HL-60/S4 (cell line): ENCODE measurements at regions not wholly inside any gene's neighbourhood (a gene's known extent, or its start where the extent isn't known, plus 50 kb on each side); places are given as distances from the start of the nearest gene placed in this dataset.

Experiments
- in situ Hi-C: fragments of 300-500 bp; cut with MboI; formaldehyde crosslinking; loops from 2 replicates; pipeline ENCODE4 v1.14.3; 2022; ENCODE audit warnings: low sequenced_read_pairs

DNA sequence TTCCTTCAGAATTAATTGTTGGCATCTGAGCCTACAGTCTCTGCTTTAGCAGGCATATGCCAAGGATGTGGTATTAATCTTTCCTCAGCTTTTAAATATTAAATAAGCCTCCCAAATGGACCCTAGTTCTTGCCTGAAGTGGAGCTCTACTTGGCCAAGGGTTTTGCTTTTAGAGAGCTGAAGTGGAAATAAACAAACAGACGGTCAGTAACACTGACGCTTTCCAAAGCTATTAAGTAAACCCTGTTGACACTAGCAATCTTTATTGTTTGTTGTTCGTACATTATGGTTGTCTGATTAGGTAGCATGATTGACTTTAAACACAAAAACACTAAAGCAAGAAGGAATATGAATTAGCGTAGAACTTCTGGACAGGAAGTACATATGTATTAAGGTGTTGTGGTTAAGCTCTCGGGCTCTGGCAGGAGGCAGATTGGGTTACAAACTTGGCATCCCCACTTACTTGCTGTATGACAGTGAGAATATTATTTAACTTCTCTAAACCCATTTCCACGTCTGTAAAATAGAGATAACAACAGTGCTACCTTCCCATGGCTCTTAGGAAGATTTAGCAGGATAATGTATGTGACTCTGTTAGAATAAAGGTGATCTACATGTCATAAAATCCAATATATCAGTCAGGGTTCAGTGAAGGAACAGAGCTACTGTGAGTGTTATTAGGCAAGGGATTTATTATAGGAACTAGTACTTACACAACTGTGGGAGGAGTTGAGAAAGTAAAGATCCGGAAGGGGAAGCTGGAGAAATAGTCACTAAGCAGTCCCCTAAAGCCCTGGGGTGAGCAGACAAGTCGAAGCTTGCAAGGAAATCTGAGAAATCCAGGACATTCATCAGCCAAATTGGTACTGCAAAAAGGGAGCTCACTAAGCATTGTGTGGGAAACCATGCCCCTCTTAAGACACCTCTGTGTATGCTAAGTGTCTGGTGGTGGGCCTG lies 92.2 kb upstream of the ATF7IP start:
- in situ Hi-C loops: loop anchor here (25.0 kb wide), 1 partner anchor 89 kb away; the partner anchor contains the start of gene ATF7IP

DNA sequence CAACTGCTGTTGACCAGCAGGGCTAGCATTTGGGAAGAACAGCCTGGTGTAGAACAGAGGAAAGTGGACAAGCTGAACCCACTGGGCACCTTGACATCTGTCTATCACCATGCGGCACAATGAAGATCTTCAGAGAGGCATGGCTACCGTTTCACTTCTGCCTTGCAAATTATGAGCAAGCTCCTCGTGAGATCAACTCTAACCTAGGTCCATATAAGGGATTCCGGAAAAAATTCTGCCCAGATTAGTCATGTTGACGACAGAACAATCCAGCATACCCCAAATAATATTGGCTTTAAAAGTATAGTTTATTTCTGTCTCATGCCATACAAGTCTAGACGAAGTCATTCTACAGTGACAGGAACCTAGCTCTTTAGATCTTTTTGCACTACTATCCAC lies 91.6 kb upstream of the ATF7IP start:
- in situ Hi-C loops: loop anchor here (25.0 kb wide), 1 partner anchor 88 kb away; the partner anchor contains the start of gene ATF7IP

DNA sequence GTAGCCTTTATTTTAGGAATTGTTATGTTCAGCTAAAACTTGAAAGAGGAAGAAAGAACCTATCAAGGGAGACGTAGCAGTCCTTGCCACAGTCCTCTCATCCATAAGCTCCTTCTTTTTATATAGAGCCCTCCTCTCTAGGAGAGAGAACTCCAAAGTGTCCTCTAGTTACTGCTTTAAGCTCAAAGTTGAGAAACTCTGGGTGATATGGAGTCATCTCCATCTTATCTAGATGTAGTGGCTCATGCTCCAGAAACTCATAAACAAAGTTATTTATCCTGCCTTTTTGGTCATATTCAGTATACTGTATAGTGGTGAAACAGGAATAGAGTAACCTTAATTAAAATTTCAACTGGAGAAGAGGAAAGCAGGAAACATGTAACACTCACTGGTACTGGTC lies 90.4 kb upstream of the ATF7IP start:
- in situ Hi-C loops: no loop called here

DNA sequence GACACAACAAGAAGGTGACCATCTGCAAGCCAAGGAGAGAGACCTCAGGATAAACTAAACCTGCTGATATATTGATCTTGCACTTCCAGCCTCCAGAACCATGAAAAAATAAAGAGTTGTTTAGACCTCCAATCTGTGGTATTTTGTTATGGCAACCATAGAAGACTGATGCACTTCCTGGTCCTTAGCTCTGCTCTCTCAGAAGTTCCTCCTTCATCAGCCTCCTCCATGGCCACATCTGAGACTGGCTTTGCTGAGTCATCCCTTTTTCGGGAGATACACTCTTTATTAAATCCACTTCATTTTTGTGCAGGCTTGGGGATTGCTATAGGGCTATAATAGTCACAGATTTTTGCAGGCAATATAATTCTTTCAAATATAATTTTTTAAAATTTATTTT lies 89.6 kb upstream of the ATF7IP start:
- in situ Hi-C loops: no loop called here

DNA sequence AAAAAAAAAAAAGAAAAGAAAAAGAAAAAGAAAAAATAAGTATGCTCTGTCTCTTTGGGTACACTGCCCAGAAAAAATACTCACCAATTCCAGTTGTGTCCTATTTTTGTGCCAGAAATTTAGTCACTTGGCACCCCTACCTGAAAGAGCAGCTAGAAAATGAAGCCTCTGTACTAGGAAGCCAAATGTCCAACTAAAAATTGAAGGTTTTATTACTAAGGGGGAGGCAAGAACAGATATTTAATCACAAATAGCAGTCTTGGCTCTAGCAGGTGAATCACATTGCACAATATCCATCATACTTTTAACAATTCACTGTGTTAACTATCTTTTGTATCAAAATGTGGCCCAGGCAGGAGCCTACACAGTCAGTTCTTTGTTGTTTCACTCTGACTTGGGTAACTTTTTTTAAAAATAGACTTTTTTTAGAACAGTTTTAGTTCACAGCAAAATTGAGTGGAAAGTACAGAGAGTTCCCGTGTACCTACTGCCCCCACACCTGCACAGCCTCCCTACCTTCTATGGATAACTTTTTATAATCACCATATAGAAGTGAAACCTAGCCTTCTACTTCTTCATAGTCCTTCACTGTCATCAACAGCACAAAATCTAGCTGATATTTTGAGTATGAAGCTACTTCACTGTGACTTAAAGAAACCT lies 87.1 kb upstream of the ATF7IP start:
- in situ Hi-C loops: no loop called here

DNA sequence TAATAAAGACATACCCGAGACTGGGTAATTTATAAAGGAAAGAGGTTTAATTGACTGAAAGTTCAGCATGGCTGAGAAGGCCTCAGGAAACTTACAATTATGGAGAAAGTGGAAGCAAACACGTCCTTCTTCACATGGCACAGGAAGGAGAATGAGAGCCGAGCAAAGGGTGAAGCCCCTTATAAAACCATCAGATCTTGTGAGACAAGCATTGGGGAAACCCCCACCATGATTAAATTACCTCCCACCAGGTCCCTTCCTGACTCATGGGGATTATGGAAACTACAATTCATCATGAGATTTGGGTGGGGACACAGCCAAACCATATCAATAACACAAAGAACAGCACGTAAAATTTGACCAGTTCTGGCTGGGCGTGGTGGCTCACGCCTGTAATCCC lies 85.6 kb upstream of the ATF7IP start:
- in situ Hi-C loops: no loop called here

DNA sequence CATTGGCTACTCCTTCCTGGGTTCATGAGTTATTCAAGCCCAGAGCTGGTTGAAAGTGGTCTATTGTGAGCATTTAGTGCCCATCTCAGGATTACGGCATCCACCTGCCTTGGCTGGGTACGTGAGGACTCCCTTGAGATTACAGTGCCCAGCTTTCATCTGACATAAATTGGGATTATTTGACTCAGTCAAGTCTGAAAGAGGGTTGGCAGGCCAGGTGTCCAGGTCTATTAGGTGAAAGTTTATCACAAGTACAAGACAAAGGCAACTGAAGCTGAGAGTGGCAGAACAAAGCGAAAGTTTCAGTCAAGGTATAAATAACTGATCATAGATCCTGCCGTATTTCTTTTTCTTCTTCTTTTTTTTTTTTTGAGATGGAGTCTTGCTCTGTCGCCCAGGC lies 84.6 kb upstream of the ATF7IP start:
- in situ Hi-C loops: no loop called here

DNA sequence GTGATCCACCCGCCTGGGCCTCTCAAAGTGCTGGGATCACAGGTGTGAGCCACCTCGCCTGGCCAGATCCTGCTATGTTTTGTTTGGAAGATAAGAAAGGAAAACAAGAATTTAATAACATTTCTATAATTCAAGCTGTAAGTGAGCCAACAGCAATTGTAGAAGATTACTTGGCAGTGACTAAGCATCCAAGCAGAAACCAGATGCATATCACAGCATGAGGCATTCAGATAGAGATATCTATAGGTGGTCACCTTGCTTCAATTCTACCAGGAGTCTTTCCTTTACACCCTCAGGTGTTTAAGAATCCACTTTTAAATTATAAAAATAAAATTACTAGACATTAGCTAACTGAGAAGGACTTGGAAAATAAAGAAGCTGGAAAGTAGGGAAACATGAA lies 83.9 kb upstream of the ATF7IP start:
- in situ Hi-C loops: no loop called here

DNA sequence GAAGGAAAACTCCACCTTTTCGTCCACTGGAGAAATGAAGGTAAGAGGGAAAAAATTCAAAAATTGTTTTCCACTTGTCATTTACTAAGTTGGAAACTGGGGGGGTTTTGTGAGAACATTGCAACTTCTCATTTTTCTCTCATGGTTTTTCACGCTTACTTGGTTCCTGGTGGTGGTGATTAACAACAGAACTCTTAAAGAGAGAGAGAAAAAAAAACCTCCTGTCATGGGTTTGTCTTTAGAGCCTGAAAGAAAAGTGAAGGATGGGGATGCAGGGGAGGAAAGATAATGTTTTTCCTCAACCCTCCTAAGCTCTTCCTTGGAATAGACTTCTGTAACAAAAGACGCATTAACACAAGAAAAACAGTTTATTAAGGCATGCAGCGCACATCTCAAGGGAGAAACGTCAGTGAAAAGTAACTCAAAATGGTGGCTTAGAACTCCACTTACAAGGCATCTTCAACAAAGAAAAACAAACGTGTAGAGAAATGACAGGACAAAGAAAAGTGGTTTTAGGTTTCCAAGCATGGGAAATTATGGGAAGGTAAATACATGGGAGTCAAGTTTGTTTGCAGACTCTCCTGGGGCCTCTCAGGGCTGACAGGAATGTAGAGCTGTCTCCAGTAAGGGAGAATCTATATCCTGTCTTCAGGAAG lies 81.9 kb upstream of the ATF7IP start:
- in situ Hi-C loops: no loop called here

DNA sequence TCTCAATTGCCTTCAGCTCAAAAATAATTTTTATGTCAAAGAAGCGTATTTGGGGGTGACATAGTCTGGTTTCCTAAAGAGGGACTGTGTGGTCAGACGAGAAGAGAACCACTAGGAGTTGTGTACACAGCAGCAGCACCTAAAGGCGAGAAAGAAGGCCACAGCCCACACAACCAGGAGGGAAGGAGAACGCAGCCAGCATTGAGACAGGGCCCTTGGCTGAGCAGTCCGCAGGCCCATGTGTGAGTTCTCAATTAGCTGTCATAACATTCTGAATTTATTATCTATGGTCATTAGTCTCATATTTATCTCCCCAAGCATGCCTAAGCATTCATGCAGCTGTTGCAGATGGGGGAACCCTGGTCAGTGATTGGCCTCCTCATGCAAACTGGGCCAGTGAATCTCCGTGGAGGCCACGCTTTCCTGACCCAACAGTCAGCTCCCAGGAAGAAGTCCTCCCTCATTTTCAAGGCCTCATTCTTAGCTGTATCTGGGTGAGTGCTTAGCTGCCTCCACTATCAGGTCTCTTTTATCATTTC lies 81.2 kb upstream of the ATF7IP start:
- in situ Hi-C loops: no loop called here

DNA sequence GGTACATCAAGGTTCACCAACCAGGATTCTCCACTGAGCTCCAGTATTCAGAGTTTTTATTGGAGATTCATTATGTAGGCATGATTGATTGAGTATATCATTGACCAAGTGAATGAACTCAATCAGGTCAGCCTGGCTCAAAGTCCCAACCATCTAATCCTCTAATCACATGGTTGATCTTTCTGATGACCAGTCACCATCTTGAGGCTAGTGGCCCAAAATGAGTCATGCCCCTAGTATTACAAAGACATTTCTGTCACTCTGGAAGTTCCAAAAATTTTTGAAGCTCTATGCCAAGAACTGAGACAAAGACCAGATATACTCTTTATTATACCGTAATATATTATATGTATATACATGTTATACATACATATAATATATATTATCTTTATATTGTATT lies 75.9 kb upstream of the ATF7IP start:
- in situ Hi-C loops: no loop called here

DNA sequence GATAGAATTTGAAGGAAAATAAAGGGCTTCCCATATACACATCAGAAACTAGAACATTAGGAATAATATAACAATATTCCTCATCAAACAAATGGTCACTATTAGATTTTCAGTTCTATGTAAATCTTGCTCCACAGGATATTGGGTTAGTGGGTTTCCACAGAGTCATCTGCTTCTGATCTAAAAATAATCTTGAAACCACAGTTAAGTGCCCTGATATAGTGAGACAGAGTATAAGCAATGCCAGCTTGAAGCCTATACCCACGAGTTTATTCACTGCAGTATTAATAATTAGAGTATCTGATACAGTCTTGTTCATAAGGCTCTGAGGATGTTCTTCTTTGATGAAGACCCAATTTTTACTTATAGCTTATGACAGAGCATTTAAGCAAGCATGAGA lies 74.5 kb upstream of the ATF7IP start:
- in situ Hi-C loops: no loop called here

DNA sequence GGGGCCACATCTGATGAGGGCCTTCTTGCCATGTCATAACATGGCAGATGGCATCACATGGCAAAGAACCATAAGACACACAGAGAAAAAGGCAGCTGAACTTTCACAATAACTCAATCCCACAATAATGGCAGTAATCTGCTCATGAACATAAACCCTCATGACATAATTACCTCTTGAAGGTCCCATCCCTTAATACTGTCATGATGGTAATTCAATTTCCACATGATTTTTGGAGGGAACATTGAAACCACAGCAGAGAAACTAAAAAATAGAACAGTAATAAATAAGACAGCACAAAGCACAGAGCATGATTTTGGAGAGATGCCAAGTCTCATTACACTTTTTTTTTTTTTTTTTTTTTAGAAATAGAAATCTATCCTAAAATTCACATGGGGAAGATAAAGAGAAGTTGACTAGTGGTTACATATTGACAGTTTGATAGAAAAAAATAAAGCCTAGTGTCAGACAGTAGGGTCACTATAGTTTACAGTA lies 61.8 kb upstream of the ATF7IP start:
- in situ Hi-C loops: no loop called here

DNA sequence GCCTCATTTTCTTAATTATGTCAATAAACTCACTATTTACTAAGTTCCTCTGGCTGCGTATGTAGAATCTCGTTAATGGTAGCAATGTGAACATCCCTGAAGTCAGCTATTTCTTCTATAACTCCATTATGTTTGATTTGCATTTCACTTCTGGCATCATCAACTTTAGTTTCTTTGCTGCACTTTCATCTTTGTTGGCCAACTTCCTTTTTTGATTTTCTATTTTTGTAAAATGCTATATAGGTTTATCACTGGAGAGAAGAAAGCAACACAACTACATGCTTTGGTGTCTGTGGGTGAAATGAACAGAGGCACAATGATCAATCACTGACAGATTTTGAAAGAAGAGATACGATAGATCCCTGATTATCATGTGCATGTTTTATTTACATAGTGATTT lies 58.5 kb upstream of the ATF7IP start:
- in situ Hi-C loops: no loop called here

DNA sequence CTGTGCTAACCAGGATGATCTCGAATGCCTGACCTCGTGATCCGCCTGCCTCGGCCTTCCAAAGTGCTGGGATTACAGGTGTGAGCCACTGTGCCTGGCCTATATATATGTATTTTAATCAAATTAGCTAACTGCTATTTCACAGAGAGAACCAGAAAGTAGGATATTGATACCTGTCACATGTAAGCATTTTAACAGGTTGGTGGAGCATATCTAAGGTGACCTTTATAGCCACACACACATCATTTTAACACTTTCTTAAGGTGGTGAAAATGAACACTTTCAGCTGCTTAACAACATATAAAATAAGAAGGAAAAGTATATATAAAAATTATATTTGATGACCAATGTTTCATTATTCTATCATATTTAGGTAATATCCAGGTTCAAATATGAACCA lies 57.0 kb upstream of the ATF7IP start:
- in situ Hi-C loops: no loop called here

DNA sequence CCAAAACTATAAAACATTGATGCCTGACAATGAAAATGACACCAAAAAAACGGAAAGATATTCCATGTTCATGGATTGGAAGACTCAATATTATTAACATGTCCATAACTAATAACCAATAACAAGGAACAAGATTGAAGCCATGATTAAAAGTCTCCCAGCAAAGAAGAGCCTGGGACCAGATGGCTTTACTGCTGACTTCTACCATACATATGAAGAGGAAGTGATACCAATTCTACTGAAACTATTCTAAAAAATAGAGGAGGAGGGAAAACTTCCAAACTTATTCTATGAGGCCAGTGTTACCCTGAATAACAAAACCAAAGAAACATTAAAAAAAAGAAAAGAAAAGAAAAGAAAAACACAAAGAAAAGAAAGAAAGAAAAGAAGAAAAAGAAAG lies 54.6 kb upstream of the ATF7IP start:
- in situ Hi-C loops: no loop called here

DNA sequence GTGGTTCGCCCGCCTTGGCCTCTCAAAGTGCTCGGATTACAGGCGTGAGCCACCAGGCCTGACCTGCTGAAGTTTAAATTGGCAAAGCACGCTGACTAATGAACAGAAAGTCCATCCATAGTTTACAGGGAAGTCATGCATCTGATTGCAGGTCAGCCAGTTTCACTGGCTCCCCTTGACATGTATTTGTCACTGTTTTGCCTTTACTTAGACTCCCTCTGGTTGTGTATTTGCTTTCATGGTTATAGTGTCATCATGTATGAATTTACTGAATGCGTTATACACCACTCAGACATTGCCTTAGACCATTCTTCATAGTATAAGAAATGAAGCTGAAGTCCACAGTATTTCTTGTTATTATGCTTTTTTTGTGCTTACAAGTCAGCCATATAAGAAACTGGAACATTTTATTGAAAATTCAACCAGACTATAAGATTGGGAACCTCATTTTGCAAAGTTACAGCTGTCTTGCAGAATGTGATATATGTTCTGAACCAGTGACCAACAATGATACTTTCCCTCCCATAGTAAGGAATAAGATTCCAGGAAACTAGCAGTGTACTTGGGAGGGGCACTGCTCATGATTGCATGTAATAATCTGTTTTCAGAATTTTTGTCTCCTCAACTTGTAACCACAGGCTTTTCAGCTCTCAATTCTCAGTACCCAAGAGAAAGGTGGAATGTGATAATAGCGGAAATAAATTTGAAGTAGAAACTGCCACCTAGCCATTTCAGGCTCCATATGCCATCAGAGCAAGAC lies 51.9 kb upstream of the ATF7IP start:
- in situ Hi-C loops: no loop called here

DNA sequence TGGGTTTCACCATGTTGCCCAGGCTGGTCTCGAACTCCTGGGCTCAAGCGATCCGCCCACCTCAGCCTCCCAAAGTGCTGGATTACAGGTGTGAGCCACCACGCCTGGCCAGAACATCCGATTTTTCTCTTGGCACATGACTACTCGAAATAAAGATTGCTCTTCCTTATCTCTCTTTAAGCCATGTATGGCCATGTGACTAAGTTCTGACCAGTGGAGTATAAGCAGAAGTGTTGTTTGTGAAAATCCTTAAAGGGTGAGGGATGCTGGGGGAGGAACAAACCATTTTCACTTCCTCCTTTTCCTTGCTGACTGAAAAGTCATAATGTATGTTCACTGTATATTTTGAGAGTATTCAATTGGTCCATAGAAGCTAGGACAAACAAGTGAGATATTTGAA lies 50.7 kb upstream of the ATF7IP start:
- in situ Hi-C loops: no loop called here

DNA sequence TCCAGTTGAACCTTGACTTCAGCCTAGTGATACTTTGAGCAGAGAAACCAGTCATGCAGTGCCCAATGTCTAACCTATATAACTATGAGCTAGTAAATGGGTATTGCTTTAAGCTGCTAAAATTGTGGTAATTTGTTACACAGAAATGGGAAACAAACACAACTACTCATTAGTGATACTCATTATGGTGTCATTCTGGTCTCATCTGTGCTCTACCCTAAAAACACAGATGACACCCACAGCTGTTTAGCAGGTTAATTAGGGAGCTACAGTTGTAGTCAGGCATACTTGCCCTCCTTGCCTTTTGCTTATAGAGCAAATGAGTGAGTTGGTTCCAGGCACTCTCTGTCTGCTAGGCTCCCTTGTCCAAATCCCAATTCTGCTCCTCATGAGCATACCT lies 50.0 kb upstream of the ATF7IP start:
- in situ Hi-C loops: no loop called here
